GM12891 (cell line): ENCODE measurements at regions not wholly inside any gene's neighbourhood (a gene's known extent, or its start where the extent isn't known, plus 50 kb on each side); places are given as distances from the start of the nearest gene placed in this dataset.

ENCODE experiments used
- DNase-seq: peaks from one replicate; pipeline ENCODE4 v3.0.0; 2011; ENCODE audit warnings: low spot score; ENCODE audit not compliant: insufficient read length
- FAIRE-seq: peaks from 2 replicates; lab custom pipeline; 2011; peaks lifted over from hg19 to GRCh38; lab: Jason Lieb, UNC
- PAX5 ChIP-seq: IDR thresholded peaks from 2 replicates; pipeline ENCODE4 v1.6.1; 2011; ENCODE audit warnings: low read length, moderate library complexity, mild to moderate bottlenecking; ENCODE audit not compliant: insufficient read depth, severe bottlenecking
- POLR2A ChIP-seq: IDR thresholded peaks from 2 replicates; pipeline ENCODE4 v1.6.1; 2011; ENCODE audit warnings: low read depth, low read length, control low read depth
- POLR2AphosphoS5 ChIP-seq: IDR thresholded peaks from 2 replicates; pipeline ENCODE4 v1.6.1; 2011; ENCODE audit warnings: low read depth, low read length, control low read depth
- POU2F2 ChIP-seq: IDR thresholded peaks from 2 replicates; pipeline ENCODE4 v1.6.1; 2011; ENCODE audit warnings: low read depth, mild to moderate bottlenecking, control low read depth, low read length, moderate library complexity
- SPI1 ChIP-seq: IDR thresholded peaks from 2 replicates; pipeline ENCODE4 v1.6.1; 2011; ENCODE audit warnings: low read depth, low read length, control low read depth
- TAF1 ChIP-seq: IDR thresholded peaks from 2 replicates; pipeline ENCODE4 v1.6.1; 2011; ENCODE audit warnings: low read depth, low read length, control low read depth

GRCh38 chr2:104561251-104561650, 292.7 kb upstream of the POU3F3 start:
- no peak for FAIRE-seq
- TF ChIP-seq POLR2A (no peak), POU2F2 (no peak), SPI1 (no peak), PAX5 (no peak), POLR2AphosphoS5 (no peak), TAF1 (no peak)
- no peak for DNase-seq

- no peak for FAIRE-seq
- DNase-seq, result no peak
- no peak for TF ChIP-seq POLR2A
- TF ChIP-seq POLR2AphosphoS5, result no peak
- no peak for TF ChIP-seq POU2F2
Measured at GRCh38 chr2:104562537-104562936, 291.4 kb upstream of the POU3F3 start.

GRCh38 chr2:104563398-104563996, 290.4 kb upstream of the POU3F3 start:
- DNase-seq, result no peak
- TF ChIP-seq POLR2A (no peak), POU2F2 (no peak), POLR2AphosphoS5 (no peak), TAF1 (no peak), PAX5 (no peak), SPI1 (no peak)
- FAIRE-seq, result no peak

GRCh38 chr2:104568247-104568646, 285.7 kb upstream of the POU3F3 start:
- no peak for DNase-seq
- FAIRE-seq, result no peak
- TF ChIP-seq POU2F2, result no peak

- no peak for TF ChIP-seq POLR2AphosphoS5
- TF ChIP-seq PAX5, result no peak
- TF ChIP-seq SPI1, result no peak
- TF ChIP-seq POLR2A, result no peak
- TF ChIP-seq POU2F2, result no peak
- TF ChIP-seq TAF1, result no peak
- DNase-seq (no peak), FAIRE-seq (no peak)
Measured at GRCh38 chr2:104570259-104570658, 283.7 kb upstream of the POU3F3 start.

GRCh38 chr2:104572834-104573233, 281.1 kb upstream of the POU3F3 start:
- TF ChIP-seq POU2F2 (no peak), POLR2AphosphoS5 (no peak), SPI1 (no peak), POLR2A (no peak)
- no peak for FAIRE-seq
- DNase-seq, result no peak

GRCh38 chr2:104574367-104574766, 279.5 kb upstream of the POU3F3 start:
- TF ChIP-seq SPI1 (no peak), POLR2AphosphoS5 (no peak)
- DNase-seq (no peak), FAIRE-seq (no peak)

GRCh38 chr2:104577143-104577542, 276.8 kb upstream of the POU3F3 start:
- FAIRE-seq, result no peak
- no peak for TF ChIP-seq PAX5
- no peak for TF ChIP-seq SPI1
- no peak for TF ChIP-seq POLR2A
- no peak for DNase-seq

GRCh38 chr2:104582471-104582870, 271.4 kb upstream of the POU3F3 start:
- FAIRE-seq (no peak), DNase-seq (no peak)
- no peak for TF ChIP-seq SPI1
- TF ChIP-seq POU2F2, result no peak
- no peak for TF ChIP-seq PAX5
- TF ChIP-seq POLR2AphosphoS5, result no peak
- no peak for TF ChIP-seq POLR2A
- no peak for TF ChIP-seq TAF1

GRCh38 chr2:104583811-104584210, 270.1 kb upstream of the POU3F3 start:
- no peak for DNase-seq
- FAIRE-seq, result no peak
- no peak for TF ChIP-seq SPI1
- no peak for TF ChIP-seq TAF1
- no peak for TF ChIP-seq POLR2AphosphoS5
- no peak for TF ChIP-seq POLR2A
- TF ChIP-seq POU2F2, result no peak

GRCh38 chr2:104584393-104584792, 269.5 kb upstream of the POU3F3 start:
- DNase-seq (no peak), FAIRE-seq (no peak)
- TF ChIP-seq POLR2A (no peak), POU2F2 (no peak), POLR2AphosphoS5 (no peak), SPI1 (no peak), PAX5 (no peak), TAF1 (no peak)
